Renal pelvis (tissue), 1 donor: ENCODE measurements at regions not wholly inside any gene's neighbourhood (a gene's known extent, or its start where the extent isn't known, plus 50 kb on each side); places are given as distances from the start of the nearest gene placed in this dataset.
"Not testable (repeated sequence)": the region's sequence is repeated elsewhere in the genome, so short reads cannot be mapped to it uniquely, and the experiment has no call there.

ENCODE experiments used
- DNase-seq: peaks from one replicate; pipeline ENCODE4 v3.0.0-alpha.2; 2013

DNA sequence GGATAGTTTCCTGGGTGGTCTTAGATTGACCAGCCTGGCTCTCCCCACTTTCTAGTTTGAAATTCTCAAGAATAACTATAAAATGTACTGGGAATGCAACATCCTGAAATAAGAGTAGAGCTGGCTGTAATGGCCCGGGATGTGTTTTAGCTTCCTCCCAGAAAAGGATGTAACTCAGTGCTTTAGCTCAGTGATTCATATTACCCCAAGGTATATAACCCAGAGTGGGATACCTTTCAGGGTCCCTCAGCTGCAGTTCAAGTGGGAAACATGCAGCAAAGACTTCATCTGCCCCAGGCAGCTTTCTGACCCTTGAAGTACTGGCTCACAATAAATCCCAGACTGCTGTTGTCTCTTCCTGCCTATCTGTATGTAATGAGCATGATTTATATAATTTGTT is 666.7 kb upstream of the KCND2 start:
- no peak for DNase-seq

DNA sequence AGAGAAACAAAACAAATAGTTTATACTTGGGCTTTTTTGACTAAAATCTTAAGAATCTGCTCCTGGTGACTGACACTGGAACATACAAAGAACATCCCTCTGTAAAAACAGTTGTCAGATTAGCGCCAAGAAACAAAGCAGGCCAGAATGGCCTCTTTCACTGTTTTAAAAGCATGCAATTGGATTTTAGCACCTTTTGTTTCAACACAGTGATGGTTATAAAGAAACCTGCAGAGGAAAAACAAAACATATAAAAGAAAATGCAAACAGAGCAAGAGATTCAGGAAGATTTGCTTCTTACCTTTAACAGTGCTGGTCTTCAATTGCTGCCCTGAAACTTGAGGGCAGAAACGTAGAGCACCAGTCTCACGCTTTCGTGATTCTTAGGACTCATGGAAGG is 652.2 kb upstream of the KCND2 start:
- no peak for DNase-seq

DNA sequence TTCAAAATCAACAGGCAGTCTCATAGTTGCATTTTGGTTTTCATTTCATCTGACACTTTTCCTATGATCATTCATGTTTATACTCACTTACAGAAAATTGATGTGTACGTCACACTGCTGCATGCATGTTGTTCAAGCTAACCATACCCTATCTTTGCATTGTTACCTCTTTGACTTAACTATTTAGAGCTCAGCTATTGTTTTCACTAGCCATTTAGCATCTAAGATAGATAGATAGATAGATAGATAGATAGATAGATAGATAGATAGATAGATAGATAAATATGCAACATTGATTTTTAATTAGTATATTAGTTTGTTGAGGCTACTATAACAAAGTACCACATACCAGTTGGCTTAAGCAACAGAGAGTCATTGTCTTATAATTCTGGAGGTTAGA is 649.5 kb upstream of the KCND2 start:
- no peak for DNase-seq

DNA sequence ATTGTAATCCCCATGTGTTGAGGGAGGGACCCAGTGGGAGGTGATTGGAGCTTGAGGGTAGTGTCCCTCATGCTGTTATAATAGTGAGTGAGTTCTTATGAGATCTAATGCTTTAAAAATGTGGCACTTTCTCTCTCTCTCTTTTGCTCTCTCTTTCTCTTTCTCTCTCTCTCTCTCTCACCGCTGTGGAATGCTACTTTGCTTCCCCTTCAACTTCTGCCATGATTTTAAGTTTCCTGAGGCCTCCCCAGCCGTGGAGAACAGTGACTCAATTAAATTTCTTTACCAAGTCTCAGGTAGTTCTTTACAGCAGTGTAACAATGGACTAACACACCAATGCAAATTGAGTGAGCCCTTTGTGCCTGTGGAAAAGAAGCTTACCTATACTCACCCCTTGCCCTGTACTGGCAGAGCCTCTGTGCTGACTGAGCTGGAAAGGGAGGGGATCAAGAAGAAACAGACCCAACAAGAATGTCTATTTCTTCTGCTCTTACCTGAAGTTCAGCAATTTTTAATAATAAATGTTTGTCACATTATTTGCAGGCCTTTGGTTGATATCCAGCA is 642.5 kb upstream of the KCND2 start:
- no peak for DNase-seq

DNA sequence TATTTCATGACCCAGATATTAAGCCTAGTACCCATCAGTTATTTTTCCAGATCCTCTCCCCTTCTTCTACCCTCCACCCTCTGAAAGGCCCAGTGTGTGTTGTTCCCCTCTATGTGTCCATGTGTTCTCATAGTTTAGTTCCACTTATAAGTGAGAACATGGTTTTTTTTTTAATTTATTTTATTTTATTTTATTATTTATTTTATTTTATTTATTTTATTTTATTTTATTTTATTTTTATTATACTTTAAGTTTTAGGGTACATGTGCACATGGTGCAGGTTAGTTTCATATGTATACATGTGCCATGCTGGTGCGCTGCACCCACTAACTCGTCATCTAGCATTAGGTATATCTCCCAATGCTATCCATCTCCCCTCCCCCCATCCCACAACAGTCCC is 639.2 kb upstream of the KCND2 start:
- DNase-seq = not testable (repeated sequence)

DNA sequence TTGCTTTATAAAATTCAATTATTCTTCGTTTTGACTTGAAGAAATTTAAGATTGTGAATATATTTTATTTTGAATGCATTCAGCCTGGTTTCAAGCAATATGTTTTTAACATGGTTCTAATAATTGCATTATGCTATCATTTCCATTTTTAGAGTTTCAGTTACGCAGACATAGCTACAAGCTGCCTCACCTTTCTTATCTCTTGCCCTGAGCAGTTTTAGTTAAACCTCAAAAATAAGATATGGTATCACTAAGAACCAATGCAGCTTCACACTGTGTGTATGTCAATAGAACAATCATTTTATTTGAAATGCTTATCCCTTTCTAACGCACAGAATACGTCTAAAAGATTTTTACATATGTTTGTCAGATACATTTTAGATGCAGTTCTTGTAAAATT is 632.6 kb upstream of the KCND2 start:
- DNase-seq = no peak

DNA sequence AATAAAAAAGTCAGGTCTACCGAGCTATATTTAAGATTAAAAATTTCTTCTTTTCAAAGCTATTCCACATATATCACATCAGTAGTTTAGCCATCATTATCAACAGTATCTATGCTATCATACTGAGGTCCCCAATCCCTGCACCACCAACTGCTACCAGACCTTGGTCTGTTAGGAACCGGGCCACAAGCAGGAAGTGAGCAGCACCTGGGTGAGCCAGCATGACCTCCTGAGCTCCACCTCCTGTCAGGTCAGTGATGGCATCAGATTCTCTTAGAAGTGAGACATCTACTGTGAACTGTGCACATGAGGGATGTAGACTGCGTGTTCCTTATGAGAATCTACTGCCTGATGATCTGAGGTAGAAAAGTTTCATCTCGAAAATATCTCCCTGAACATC is 632.1 kb upstream of the KCND2 start:
- no peak for DNase-seq

DNA sequence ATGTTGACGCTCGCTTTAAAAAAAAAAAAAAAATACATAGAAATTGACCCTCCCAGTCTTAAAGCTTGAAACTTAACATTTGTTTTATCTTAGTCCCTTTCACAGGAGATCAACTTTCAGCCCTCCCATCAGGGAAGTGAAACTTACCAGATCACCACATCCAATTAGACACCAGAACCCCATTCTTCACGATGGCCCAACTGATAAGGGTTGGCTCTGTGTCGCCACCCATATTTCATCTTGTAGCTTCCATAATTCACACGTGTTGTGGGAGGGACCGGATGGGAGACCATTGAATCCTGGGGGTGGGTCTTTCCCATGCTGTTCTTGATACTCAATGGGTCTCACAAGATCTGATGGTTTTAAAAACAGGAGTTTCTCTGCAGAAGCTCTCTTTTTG is 629.4 kb upstream of the KCND2 start:
- DNase-seq = no peak

DNA sequence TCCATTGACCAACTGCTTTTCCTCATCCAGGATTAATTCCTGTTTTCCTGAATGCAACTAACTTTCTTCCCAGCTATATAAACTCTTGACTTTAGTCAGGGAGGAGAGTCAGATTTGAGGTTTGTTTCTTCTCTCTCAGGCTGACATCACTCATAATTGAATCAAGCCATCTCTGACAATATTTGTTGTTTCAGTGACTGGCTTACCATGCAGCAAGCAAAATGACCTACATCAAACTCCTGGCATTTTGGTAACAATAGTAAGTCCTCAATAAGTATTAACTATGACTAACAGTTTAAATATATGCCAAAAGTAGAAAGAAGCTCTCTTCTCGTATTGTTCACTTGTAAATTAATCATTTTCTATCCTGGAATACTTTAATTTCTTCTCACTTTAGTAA is 625.7 kb upstream of the KCND2 start:
- no peak for DNase-seq

DNA sequence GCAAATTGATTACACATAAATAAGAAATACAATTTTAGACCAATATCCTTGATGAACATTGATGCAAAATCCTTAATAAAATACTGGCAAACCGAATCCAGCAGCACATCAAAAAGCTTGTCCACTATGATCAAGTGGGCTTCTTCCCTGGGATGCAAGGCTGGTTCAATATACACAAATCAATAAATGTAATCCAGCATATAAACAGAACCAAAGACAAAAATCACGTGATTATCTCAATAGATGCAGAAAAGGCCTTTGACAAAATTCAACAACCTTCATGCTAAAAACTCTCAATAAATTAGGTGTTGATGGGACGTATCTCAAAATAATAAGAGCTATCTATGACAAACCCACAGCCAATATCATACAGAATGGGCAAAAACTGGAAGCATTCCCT is 624.2 kb upstream of the KCND2 start:
- DNase-seq = not testable (repeated sequence)

DNA sequence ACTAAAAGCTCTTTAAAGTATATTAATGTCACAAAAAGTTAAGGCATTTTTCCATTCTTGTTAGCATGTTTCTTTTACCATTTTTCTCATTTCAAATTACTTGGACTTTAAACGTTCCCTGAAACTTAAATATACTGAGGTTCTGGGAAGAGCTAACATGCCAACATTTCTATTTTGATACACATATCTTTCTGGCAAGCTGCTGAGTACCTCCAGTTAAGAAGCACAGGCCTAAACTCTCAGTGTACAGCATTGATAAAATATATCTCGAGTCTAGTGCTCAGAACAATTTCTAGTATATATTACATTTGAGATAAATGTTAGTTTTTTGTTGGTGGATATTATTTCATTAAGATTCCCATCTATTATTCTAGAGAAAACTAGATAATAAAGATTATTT is 612.9 kb upstream of the KCND2 start:
- DNase-seq = no peak

DNA sequence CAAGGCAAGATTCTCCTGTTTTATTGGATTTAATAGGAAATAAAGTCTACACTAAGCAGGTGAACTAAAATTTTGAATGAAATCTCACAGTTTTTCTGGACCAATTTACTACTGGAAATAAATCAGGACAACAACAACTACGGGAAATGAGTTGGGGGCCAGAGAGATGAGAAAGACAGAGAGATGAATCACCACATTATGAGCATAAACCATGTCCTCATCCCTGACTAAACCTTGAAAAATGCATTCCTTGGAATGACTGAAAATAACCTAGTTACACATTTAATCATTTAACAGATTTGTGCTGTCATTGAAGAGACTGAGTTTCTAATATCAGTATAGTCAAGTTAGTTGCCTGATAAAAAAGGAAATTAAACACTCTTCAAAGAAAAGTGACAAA is 608.4 kb upstream of the KCND2 start:
- no peak for DNase-seq

DNA sequence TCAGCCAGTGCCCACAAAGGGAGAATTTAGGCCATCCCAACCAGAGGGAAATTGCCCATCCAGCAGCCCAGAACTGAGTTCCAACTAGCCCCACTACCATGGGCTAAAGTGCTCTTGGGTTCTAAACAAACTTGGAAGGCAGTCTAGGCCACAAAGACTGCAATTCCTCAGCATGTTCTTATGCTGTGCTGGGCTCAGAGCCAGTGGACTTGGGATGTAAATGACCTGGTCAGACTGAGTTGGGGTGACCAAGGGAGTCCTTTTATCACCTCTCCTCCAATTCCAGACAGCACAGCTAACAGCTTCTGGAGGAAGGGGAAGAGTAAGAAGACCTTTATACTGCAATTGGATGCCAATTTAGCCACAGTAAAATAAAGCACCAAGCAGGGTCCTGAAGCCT is 607.2 kb upstream of the KCND2 start:
- no peak for DNase-seq

DNA sequence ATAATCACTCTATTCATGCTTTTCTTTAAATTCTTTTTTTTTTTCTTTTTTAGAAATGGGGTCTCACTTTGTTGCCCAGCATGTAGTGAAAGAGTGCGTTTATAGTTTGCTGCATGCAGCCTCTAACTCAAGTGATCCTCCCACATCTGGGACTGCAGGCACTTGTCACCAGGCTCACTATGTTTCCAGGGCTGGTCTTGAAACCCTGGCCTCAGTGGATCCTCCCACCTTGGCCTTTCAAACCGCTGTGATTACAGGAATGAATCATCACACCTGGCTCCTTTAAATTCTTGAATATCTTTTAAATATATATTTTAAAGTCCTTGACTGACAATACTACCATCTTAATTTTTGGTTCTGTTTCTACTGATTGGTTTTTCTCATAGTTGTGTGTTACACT is 591.6 kb upstream of the KCND2 start:
- no peak for DNase-seq

DNA sequence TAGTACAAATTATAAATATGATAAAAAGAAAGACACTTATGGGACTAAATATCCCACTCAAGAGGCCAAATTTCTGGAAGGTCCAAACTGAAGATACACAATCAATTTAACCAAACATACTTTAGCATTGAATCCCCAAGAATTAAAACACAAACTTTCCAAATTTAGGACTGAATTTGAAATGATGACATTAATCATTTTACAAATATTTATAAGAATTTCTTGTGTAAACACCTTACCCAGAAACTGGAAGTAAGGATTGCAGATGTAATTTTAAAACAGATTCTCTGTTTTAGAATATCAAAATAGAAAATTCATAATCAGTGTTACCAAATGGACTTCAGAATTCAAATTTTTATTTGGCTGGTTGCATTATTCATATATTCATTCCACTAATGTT is 588.2 kb upstream of the KCND2 start:
- no peak for DNase-seq

DNA sequence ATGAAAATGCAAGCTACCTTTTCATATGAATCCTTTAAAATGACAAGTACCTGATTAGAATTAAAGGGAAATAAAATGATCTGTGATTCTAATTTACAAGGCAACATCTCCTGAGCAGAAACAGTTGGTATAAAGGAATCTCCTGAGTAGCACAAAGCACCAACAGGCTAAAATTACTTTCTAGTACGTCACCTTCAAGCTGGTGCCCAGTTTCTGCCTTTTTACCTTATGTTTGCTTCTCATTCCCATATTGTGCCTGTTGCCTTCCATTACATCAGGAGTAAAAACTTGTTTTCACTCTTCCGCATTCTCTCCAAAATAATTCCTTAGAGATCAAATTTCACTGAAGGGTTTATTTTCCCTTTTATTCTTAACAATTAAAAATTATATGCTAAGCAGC is 587.1 kb upstream of the KCND2 start:
- no peak for DNase-seq

DNA sequence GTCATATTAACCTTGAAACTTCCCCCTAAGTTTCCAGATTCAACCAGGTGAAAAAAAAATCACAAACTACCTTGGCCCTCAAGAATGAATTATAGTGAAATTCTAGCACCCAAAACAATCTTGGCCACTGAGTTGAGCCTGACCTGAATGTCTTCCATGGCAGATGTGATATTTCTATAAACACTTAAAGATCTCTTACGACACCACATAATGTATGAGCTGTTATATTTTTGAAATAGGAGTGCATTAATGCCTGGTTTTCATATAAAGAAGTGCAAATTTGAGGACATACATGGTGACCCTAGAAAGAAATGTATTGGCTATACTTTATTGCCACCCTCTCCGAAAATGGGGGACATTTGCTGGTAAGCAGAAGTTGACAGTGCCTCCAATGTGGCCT is 584.1 kb upstream of the KCND2 start:
- no peak for DNase-seq

DNA sequence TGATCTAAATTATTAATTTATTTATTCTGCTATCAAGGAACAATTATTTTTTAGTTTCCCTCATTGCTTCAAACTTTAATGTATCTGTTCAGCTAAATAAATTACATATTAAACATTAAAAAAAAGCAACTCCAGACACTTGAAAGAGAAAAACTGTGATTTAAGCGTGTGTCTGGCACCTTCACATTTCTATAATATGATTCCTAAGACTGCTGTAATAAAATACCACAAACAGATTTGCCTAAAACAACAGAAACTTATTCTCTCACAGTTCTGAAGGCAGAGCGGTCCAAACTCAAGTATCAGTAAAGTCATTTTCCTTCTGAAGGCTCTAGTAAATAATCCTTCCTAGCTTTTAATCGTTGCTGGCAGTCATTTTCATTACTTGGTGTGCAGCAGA is 580.4 kb upstream of the KCND2 start:
- DNase-seq = no peak

DNA sequence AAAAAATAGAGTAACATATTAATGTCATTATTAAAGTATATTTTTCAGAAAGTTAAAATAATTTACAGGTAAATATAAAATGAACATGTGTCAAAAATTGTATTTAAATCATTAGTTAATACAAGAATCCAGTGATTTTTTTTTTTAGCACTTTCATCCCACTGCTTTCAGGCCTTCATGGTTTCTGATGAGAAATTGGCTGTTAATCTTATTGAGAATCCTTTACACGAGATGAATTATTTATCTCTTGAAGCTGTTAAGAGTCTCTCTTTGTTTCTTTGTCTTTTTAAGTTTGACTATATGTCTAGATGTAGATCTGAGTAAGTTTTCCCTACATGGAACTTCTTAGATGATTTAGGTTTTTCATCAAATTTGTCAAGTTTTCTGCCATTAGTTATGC is 578.5 kb upstream of the KCND2 start:
- no peak for DNase-seq

DNA sequence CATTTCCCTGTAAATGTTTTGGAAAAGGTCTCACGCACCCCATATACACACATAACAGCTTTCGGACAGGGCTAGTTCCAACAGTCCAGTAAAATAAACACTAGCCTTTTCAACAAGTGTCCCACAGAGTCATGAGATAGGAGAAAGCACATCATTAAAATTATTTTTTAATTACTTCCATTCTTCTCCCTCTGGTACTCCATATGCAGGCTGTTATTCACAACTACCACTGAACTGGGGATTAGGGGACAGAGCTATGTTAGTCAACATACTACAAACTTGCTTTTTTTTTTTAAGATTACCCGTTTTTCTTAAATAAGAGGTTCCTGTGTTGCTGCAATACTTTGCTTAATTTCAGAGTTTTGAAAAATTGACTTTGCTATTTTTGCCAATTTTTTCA is 576.6 kb upstream of the KCND2 start:
- no peak for DNase-seq

DNA sequence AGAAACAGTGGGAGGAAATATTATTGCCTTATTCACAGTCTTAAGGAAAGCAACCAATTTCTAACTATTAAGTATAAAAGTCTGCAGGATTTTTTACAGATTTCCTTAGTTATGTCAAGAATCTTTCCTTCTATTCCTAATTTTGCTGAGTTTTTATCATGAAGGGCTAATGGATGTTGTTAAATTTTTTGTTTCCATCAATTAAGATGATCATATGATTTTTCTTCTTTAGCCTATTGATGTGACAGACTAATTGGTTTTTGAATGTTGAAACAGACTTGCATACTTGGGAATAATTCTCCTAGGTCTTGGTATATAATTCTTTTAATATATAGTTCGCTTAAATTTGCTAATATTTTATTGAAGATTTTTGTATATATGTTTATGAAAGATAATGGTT is 569.1 kb upstream of the KCND2 start:
- no peak for DNase-seq

DNA sequence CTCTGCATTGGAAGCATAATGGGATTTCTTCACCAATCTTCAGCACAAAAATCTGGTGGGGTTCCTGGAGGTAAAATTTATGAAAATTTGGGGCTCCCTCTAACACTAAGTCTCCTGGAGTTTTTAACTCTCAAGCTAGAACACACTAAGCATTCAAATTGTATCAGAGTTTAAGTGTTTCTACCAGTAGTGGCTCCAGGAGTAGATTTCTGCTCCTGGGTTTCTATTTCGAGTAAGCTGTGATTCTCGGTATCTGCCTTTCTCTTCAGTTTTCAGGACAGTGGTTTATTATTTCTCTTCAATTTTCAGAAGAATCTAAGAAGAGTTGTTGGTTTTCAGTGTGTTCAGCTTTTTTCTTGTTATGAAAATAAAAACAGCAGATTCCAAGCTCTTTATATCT is 566.4 kb upstream of the KCND2 start:
- DNase-seq = no peak

DNA sequence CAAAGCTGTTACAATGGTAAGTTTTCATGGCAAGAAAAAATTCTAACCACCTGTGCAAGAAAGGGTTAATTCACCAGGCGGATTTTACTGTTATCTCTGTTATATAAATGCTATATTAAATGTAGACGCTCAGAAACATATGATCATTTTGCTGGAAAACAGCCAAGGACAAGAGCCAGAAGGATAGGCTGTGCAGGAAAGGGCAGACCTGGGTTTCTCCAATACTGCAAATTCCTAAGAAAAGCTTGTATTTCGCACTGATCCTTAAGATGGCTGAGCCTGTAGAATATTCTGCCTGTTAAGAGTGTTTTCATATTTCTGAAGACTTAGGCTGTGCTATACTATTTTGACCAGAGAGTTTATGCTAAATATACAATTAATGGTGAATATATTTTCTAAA is 564.1 kb upstream of the KCND2 start:
- no peak for DNase-seq

DNA sequence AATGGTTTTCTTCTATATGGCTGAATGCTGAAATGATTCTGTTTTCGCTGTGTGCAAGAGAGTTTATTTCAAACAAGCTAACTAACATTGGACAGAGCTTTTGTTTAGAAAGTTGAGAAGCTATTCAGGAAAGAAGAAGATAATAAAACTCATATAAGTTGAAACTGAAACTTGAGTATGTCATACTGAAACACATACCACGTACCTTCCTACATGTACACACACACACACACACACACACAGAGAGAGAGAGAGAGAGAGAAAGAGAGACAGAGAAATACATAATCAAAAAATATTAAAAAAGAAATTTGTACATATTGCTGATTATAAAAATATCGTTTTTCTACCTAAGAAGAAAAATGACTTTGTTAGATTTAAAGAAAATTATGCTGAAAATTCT is 561.9 kb upstream of the KCND2 start:
- DNase-seq = no peak

DNA sequence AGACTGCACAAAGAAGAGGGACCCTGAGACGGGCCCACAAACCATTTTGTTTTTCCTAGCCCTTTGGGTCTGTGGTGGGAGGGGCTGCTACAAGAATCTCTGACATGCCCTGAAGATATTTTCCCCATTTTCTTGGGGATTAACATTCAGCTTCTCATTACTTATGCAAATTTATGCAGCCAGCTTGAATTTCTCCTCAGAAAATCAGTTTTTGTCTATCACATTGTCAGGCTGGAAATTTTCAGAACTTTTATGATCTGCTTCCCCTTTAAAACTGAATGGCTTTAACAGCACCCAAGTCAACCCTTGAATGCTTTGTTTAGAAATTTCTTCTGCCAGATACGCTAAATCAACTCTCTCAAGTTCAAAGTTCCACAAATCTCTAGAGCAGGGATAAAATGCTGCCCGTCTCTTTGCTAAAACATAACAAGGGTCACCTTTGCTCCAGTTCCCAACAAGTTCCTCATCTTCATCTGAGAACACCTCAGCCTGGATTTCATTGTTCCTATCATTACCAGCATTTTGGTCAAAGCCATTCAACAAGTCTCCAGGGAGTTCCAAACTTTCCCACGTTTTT is 560.0 kb upstream of the KCND2 start:
- no peak for DNase-seq
